SKM-1 (cell line): ENCODE measurements at regions not wholly inside any gene's neighbourhood (a gene's known extent, or its start where the extent isn't known, plus 50 kb on each side); places are given as distances from the start of the nearest gene placed in this dataset.
"Not testable (repeated sequence)": the region's sequence is repeated elsewhere in the genome, so short reads cannot be mapped to it uniquely, and the experiment has no call there.

Experiments used
- DNase-seq: peaks from one replicate; lab custom pipeline; 2025; ENCODE audit not compliant: unreplicated experiment; lab: John Stamatoyannopoulos, UW

- DNase-seq, result no peak
Measured at GRCh38 chr5:72654231-72654630, 147.0 kb upstream of the ZNF366 start.

GRCh38 chr5:72653586-72653985, 146.4 kb upstream of the ZNF366 start:
- DNase-seq, result no peak

- DNase-seq, result no peak
Measured at GRCh38 chr5:72651779-72652178, 144.6 kb upstream of the ZNF366 start.

GRCh38 chr5:72651109-72651508, 143.9 kb upstream of the ZNF366 start:
- DNase-seq, result no peak

- DNase-seq, result no peak
Measured at GRCh38 chr5:72649449-72649848, 142.2 kb upstream of the ZNF366 start.

GRCh38 chr5:72648480-72648879, 141.3 kb upstream of the ZNF366 start:
- DNase-seq, result no peak

GRCh38 chr5:72647806-72648205, 140.6 kb upstream of the ZNF366 start:
- DNase-seq, result no peak

- DNase-seq, result no peak
Measured at GRCh38 chr5:72646246-72646866, 139.1 kb upstream of the ZNF366 start.

GRCh38 chr5:72645064-72645846, 138.0 kb upstream of the ZNF366 start:
- no peak for DNase-seq

GRCh38 chr5:72644296-72644695, 137.1 kb upstream of the ZNF366 start:
- no peak for DNase-seq

GRCh38 chr5:72641164-72641563, 134.0 kb upstream of the ZNF366 start:
- no peak for DNase-seq

GRCh38 chr5:72637058-72637457, 129.8 kb upstream of the ZNF366 start:
- no peak for DNase-seq

- DNase-seq, result not testable (repeated sequence)
Measured at GRCh38 chr5:72636565-72636964, 129.4 kb upstream of the ZNF366 start.

- DNase-seq, result no peak
Measured at GRCh38 chr5:72634444-72634843, 127.2 kb upstream of the ZNF366 start.

- DNase-seq, result no peak
Measured at GRCh38 chr5:72633649-72634048, 126.4 kb upstream of the ZNF366 start.

- no peak for DNase-seq
Measured at GRCh38 chr5:72633041-72633445, 125.8 kb upstream of the ZNF366 start.

- DNase-seq, result no peak
Measured at GRCh38 chr5:72630721-72631120, 123.5 kb upstream of the ZNF366 start.

GRCh38 chr5:72630081-72630480, 122.9 kb upstream of the ZNF366 start:
- no peak for DNase-seq

GRCh38 chr5:72628771-72629371, 121.7 kb upstream of the ZNF366 start:
- DNase-seq, result no peak

- no peak for DNase-seq
Measured at GRCh38 chr5:72625332-72625731, 118.1 kb upstream of the ZNF366 start.

GRCh38 chr5:72624641-72625236, 117.5 kb upstream of the ZNF366 start:
- DNase-seq, result no peak

- no peak for DNase-seq
Measured at GRCh38 chr5:72623936-72624335, 116.7 kb upstream of the ZNF366 start.
